ENCODE measurements at regions not wholly inside any gene's neighbourhood (a gene's known extent, or its start where the extent isn't known, plus 50 kb on each side); places are given as distances from the start of the nearest gene placed in this dataset.

- no peak for DNase-seq (ENCODE audit: low spot score)
Measured at GRCh38 chr7:13416544-13416943, 572.9 kb downstream of the ETV1 start.

GRCh38 chr7:13420726-13421125 lies 568.7 kb downstream of the ETV1 start:
- TF ChIP-seq CTCF (conservative IDR thresholded peaks at IDR 0.05; ENCODE audit: low read length) (no peak), EZH2phosphoT487 (IDR thresholded peaks at IDR 0.05; ENCODE audit: borderline replicate concordance, low read depth, low read length) (no peak)
- Histone ChIP-seq H4K20me1 (ENCODE audit: insufficient read depth, low read length) (no peaks in the 10 kb centered on the region), H3K9me3 (ENCODE audit: low read length) (peaks cover 5% of the 10 kb centered on the region; the same call in 1 of the 2 replicates), H3K9me2 (ENCODE audit: insufficient read depth, low read length) (no peaks in the 10 kb centered on the region), H3K36me3 (ENCODE audit: insufficient read depth, low read length) (no peaks in the 10 kb centered on the region), H3K27ac (ENCODE audit: low read depth, low read length, poor library complexity, severe bottlenecking) (no peak overlapping the region), H2AFZ (ENCODE audit: low read length) (no peak overlapping the region), H3K4me1 (ENCODE audit: insufficient read depth, low read length, poor library complexity, severe bottlenecking) (no peaks in the 10 kb centered on the region), H3K4me3 (ENCODE audit: low read depth, low read length, poor library complexity, severe bottlenecking) (no peak overlapping the region), H3K4me2 (ENCODE audit: low read length) (no peak overlapping the region), H3K79me2 (ENCODE audit: insufficient read depth, low read depth, low read length) (no peaks in the 10 kb centered on the region)
- intact Hi-C loops (cut with micrococcal nuclease; ENCODE audit: unreplicated experiment) = no loop called here
- CTCF ChIA-PET (ENCODE audit: unreplicated experiment) = no interaction called here
- no TSS peak for BruUV-seq (replicated peaks)
- DNase-seq (ENCODE audit: low spot score) = no peak
- POLR2A ChIA-PET = no interaction called here

More at GRCh38 chr7:13416544-13416943, 572.9 kb downstream of the ETV1 start:
- no peak overlapping the region for H3K4me2 ChIP-seq (ENCODE audit: low read length)
- BruUV-seq (replicated peaks) = no TSS peak
- H3K36me3 ChIP-seq (ENCODE audit: insufficient read depth, low read length) = no peaks in the 10 kb centered on the region
- no peak for TF ChIP-seq CTCF (conservative IDR thresholded peaks at IDR 0.05; ENCODE audit: low read length)
- no peak for TF ChIP-seq EZH2phosphoT487 (IDR thresholded peaks at IDR 0.05; ENCODE audit: borderline replicate concordance, low read depth, low read length)
- H3K4me3 ChIP-seq (ENCODE audit: low read depth, low read length, poor library complexity, severe bottlenecking) = no peak overlapping the region
- ChIA-PET POLR2A (interaction anchor here (1.0 to 1.1 kb wide), 2 partner anchors 84 to 95 kb away, joined by 3 to 4 read pairs; no protein-coding TSS in a partner anchor), CTCF (ENCODE audit: unreplicated experiment) (no interaction called here)
- H3K79me2 ChIP-seq (ENCODE audit: insufficient read depth, low read depth, low read length) = no peaks in the 10 kb centered on the region
- no peak overlapping the region for H3K27ac ChIP-seq (ENCODE audit: low read depth, low read length, poor library complexity, severe bottlenecking)
- intact Hi-C loops (cut with micrococcal nuclease; ENCODE audit: unreplicated experiment) = no loop called here
- H4K20me1 ChIP-seq (ENCODE audit: insufficient read depth, low read length) = no peaks in the 10 kb centered on the region
- H3K9me2 ChIP-seq (ENCODE audit: insufficient read depth, low read length) = no peaks in the 10 kb centered on the region
- H2AFZ ChIP-seq (ENCODE audit: low read length) = no peak overlapping the region
- peaks cover 5% of the 10 kb centered on the region; the same call in 1 of the 2 replicates for H3K9me3 ChIP-seq (ENCODE audit: low read length)
- H3K4me1 ChIP-seq (ENCODE audit: insufficient read depth, low read length, poor library complexity, severe bottlenecking) = no peaks in the 10 kb centered on the region

- CTCF ChIA-PET (ENCODE audit: unreplicated experiment) = no interaction called here
- no peak for TF ChIP-seq EZH2phosphoT487 (IDR thresholded peaks at IDR 0.05; ENCODE audit: borderline replicate concordance, low read depth, low read length)
- TF ChIP-seq CTCF (conservative IDR thresholded peaks at IDR 0.05; ENCODE audit: low read length) = no peak
Measured at GRCh38 chr7:13421776-13422175, 567.7 kb downstream of the ETV1 start.

More at GRCh38 chr7:13421776-13422175, 567.7 kb downstream of the ETV1 start:
- DNase-seq (ENCODE audit: low spot score) = no peak
- Histone ChIP-seq H2AFZ (ENCODE audit: low read length) (no peak overlapping the region), H3K4me1 (ENCODE audit: insufficient read depth, low read length, poor library complexity, severe bottlenecking) (no peaks in the 10 kb centered on the region), H3K4me2 (ENCODE audit: low read length) (no peak overlapping the region), H3K9me3 (ENCODE audit: low read length) (peaks cover 5% of the 10 kb centered on the region; the same call in 1 of the 2 replicates), H3K79me2 (ENCODE audit: insufficient read depth, low read depth, low read length) (no peaks in the 10 kb centered on the region), H3K27ac (ENCODE audit: low read depth, low read length, poor library complexity, severe bottlenecking) (no peak overlapping the region), H3K9me2 (ENCODE audit: insufficient read depth, low read length) (no peaks in the 10 kb centered on the region), H4K20me1 (ENCODE audit: insufficient read depth, low read length) (no peaks in the 10 kb centered on the region), H3K36me3 (ENCODE audit: insufficient read depth, low read length) (no peaks in the 10 kb centered on the region), H3K4me3 (ENCODE audit: low read depth, low read length, poor library complexity, severe bottlenecking) (no peak overlapping the region)
- POLR2A ChIA-PET = no interaction called here
- intact Hi-C loops (cut with micrococcal nuclease; ENCODE audit: unreplicated experiment) = no loop called here
- BruUV-seq (replicated peaks) = no TSS peak

All from OCI-LY7 (cell line).